ENCODE measurements at regions not wholly inside any gene's neighbourhood (a gene's known extent, or its start where the extent isn't known, plus 50 kb on each side); places are given as distances from the start of the nearest gene placed in this dataset.

GRCh38 chr13:58782736-58783135 is 1151.2 kb downstream of the PCDH17 start:
- TF ChIP-seq CTCF (IDR thresholded peaks at IDR 0.05) (no peak), MXI1 (IDR thresholded peaks at IDR 0.05; ENCODE audit: low read depth, low read length) (no peak), JUND (IDR thresholded peaks at IDR 0.05) (no peak), MAX (IDR thresholded peaks at IDR 0.05; ENCODE audit: low read depth) (no peak), ELF1 (IDR thresholded peaks at IDR 0.05) (no peak), RAD21 (IDR thresholded peaks at IDR 0.05; ENCODE audit: low read length) (no peak), TCF12 (IDR thresholded peaks at IDR 0.05) (no peak), POLR2AphosphoS5 (IDR thresholded peaks at IDR 0.05; ENCODE audit: low read depth, low read length) (no peak), YY1 (IDR thresholded peaks at IDR 0.05; ENCODE audit: low read depth) (no peak), RCOR1 (IDR thresholded peaks at IDR 0.05; ENCODE audit: low read length) (no peak), CHD2 (IDR thresholded peaks at IDR 0.05; ENCODE audit: low read length, partially characterized antibody) (no peak), EZH2phosphoT487 (IDR thresholded peaks at IDR 0.05; ENCODE audit: borderline replicate concordance, low read depth) (no peak), SMC3 (IDR thresholded peaks at IDR 0.05; ENCODE audit: low read depth, low read length) (no peak), REST (IDR thresholded peaks at IDR 0.05; ENCODE audit: low read depth, low read length) (no peak)
